SU-DHL-6 (cell line): ENCODE measurements at regions not wholly inside any gene's neighbourhood (a gene's known extent, or its start where the extent isn't known, plus 50 kb on each side); places are given as distances from the start of the nearest gene placed in this dataset.
"Not testable (repeated sequence)": the region's sequence is repeated elsewhere in the genome, so short reads cannot be mapped to it uniquely, and the experiment has no call there.

Experiments used
- H2AFZ ChIP-seq: fragments of 200-600 bp; sonication (generic); 2 replicates; pipeline ENCODE4 v1.6.1; 2014; ENCODE audit warnings: low read depth, mild to moderate bottlenecking, moderate library complexity, mixed read lengths, antibody characterized with exemption, low read length; ENCODE audit not compliant: severe bottlenecking
- H3F3A ChIP-seq: fragments of 200-600 bp; shearing (Covaris generic); 2 replicates; pipeline ENCODE4 v1.6.0; 2016; ENCODE audit warnings: antibody characterized with exemption, mild to moderate bottlenecking; ENCODE audit not compliant: insufficient read depth
- H3K27ac ChIP-seq: fragments of 200-600 bp; sonication (generic); 2 replicates; pipeline ENCODE4 v1.5.1; 2016; ENCODE audit warnings: low read depth, mild to moderate bottlenecking, low read length, moderate library complexity, mixed read lengths
- H3K27me3 ChIP-seq: fragments of 200-600 bp; sonication (generic), shearing (Covaris generic); 2 replicates; pipeline ENCODE4 v1.6.0; 2014; ENCODE audit warnings: mild to moderate bottlenecking, low read length
- H3K36me3 ChIP-seq: fragments of 200-600 bp; sonication (generic); 2 replicates; pipeline ENCODE4 v1.6.1; 2014; ENCODE audit warnings: mild to moderate bottlenecking, low read length, mixed read lengths
- H3K4me2 ChIP-seq: fragments of 300-600, 200-600 bp; shearing (Covaris generic), sonication (generic); 2 replicates; pipeline ENCODE4 v1.6.0; 2014; ENCODE audit warnings: low read length, low read depth, mild to moderate bottlenecking; ENCODE audit not compliant: poor library complexity, severe bottlenecking
- H3K4me3 ChIP-seq: fragments of 200-600 bp; sonication (generic); 2 replicates; pipeline ENCODE4 v1.5.1; 2014; ENCODE audit warnings: antibody characterized with exemption, low read length, mild to moderate bottlenecking, mixed read lengths; ENCODE audit not compliant: insufficient read depth, poor library complexity, severe bottlenecking
- H3K79me2 ChIP-seq: fragments of 200-600 bp; sonication (generic); 2 replicates; pipeline ENCODE4 v1.6.1; 2014; ENCODE audit warnings: mild to moderate bottlenecking, low read length, moderate library complexity; ENCODE audit not compliant: insufficient read depth
- H3K9ac ChIP-seq: fragments of 200-600 bp; sonication (generic); 2 replicates; pipeline ENCODE4 v1.7.0; 2014; ENCODE audit warnings: mild to moderate bottlenecking, low read length
- H3K9me2 ChIP-seq: fragments of 200-600 bp; sonication (generic); replicated peaks from 2 replicates; pipeline ENCODE4 v1.6.1; 2014; ENCODE audit warnings: low read length; ENCODE audit not compliant: insufficient read depth
- H3K9me3 ChIP-seq: fragments of 200-600 bp; sonication (generic); 2 replicates; pipeline ENCODE4 v1.6.1; 2014; ENCODE audit warnings: low read length, mixed read lengths; ENCODE audit not compliant: insufficient read depth
- H4K20me1 ChIP-seq: fragments of 200-600 bp; sonication (generic); 2 replicates; pipeline ENCODE4 v1.6.1; 2014; ENCODE audit warnings: low read depth, mild to moderate bottlenecking, antibody characterized with exemption, low read length, moderate library complexity, mixed read lengths
- CTCF ChIP-seq: fragments of 200-600 bp; sonication (generic); IDR thresholded peaks from one replicate; pipeline ENCODE4 v1.5.1; 2017; ENCODE audit warnings: antibody characterized with exemption, mild to moderate bottlenecking, low read length, moderate library complexity; ENCODE audit not compliant: insufficient read depth, poor library complexity, severe bottlenecking
- EZH2phosphoT487 ChIP-seq: fragments of 200-600 bp; sonication (generic), shearing (Covaris generic); conservative IDR thresholded peaks from 2 replicates; pipeline ENCODE4 v1.6.1; 2018; ENCODE audit warnings: mild to moderate bottlenecking, antibody characterized with exemption, low read length, moderate library complexity, mixed read lengths

GRCh38 chr3:43838877-43839276 is 148.1 kb downstream of the ABHD5 start:
- H3K36me3 ChIP-seq: no peaks in the 10 kb centered on the region
- H3K79me2 ChIP-seq: no peaks in the 10 kb centered on the region
- H4K20me1 ChIP-seq: no peaks in the 10 kb centered on the region
- H3K27me3 ChIP-seq: no peaks in the 10 kb centered on the region; the same call in 1 of the 2 replicates
- no peak overlapping the region for H3K4me2 ChIP-seq
- no peaks in the 10 kb centered on the region for H3K9me2 ChIP-seq
- H3K4me3 ChIP-seq: no peak overlapping the region
- H3K9me3 ChIP-seq: no peaks in the 10 kb centered on the region
- H3K27ac ChIP-seq: no peak overlapping the region
- no peak overlapping the region for H3K9ac ChIP-seq
- no peaks in the 10 kb centered on the region for H3F3A ChIP-seq
- no peak overlapping the region for H2AFZ ChIP-seq
- no peak for TF ChIP-seq CTCF
- TF ChIP-seq EZH2phosphoT487: no peak

GRCh38 chr3:43843386-43843785 is 152.6 kb downstream of the ABHD5 start:
- Histone ChIP-seq H2AFZ (no peak overlapping the region), H3K27ac (no peak overlapping the region), H3K9me3 (no peaks in the 10 kb centered on the region; the same call in 1 of the 2 replicates), H3K36me3 (no peaks in the 10 kb centered on the region), H3K4me3 (no peak overlapping the region), H3F3A (no peaks in the 10 kb centered on the region), H3K9me2 (no peaks in the 10 kb centered on the region), H3K4me2 (no peak overlapping the region), H3K9ac (no peak overlapping the region), H3K27me3 (no peaks in the 10 kb centered on the region), H4K20me1 (no peaks in the 10 kb centered on the region), H3K79me2 (no peaks in the 10 kb centered on the region)
- no peak for TF ChIP-seq CTCF
- no peak for TF ChIP-seq EZH2phosphoT487

GRCh38 chr3:43844757-43845156 is 154.0 kb downstream of the ABHD5 start:
- no peak overlapping the region for H2AFZ ChIP-seq
- no peaks in the 10 kb centered on the region for H3K79me2 ChIP-seq
- no peaks in the 10 kb centered on the region; the same call in 1 of the 2 replicates for H3K9me3 ChIP-seq
- TF ChIP-seq CTCF (no peak), EZH2phosphoT487 (no peak)
- H3F3A ChIP-seq: no peaks in the 10 kb centered on the region
- H3K36me3 ChIP-seq: no peaks in the 10 kb centered on the region
- H3K9ac ChIP-seq: no peak overlapping the region
- H3K27me3 ChIP-seq: no peaks in the 10 kb centered on the region
- H4K20me1 ChIP-seq: no peaks in the 10 kb centered on the region
- H3K4me2 ChIP-seq: no peak overlapping the region
- no peak overlapping the region for H3K27ac ChIP-seq
- H3K9me2 ChIP-seq: no peaks in the 10 kb centered on the region
- no peak overlapping the region for H3K4me3 ChIP-seq

- H3K4me3 ChIP-seq, H4K20me1 ChIP-seq, H3K9ac ChIP-seq, H3K36me3 ChIP-seq, H2AFZ ChIP-seq, H3K9me3 ChIP-seq, H3K27ac ChIP-seq, H3F3A ChIP-seq, H3K9me2 ChIP-seq, H3K4me2 ChIP-seq, H3K27me3 ChIP-seq, H3K79me2 ChIP-seq: not testable (repeated sequence)
Observed at GRCh38 chr3:43845553-43845952, 154.8 kb downstream of the ABHD5 start.
